ENCODE measurements at regions not wholly inside any gene's neighbourhood (a gene's known extent, or its start where the extent isn't known, plus 50 kb on each side); places are given as distances from the start of the nearest gene placed in this dataset.

- no peak for DNase-seq (ENCODE audit: low read depth in 3 of 3, low spot score in 2 of 3)
Observed at GRCh38 chr12:113630625-113631024, 159.0 kb upstream of the LHX5 start.

- DNase-seq (ENCODE audit: low read depth in 3 of 3, low spot score in 2 of 3) = no peak
Observed at GRCh38 chr12:113625499-113625898, 153.8 kb upstream of the LHX5 start.

- DNase-seq (ENCODE audit: low read depth in 3 of 3, low spot score in 2 of 3) = no peak
Observed at GRCh38 chr12:113622410-113622809, 150.7 kb upstream of the LHX5 start.

GRCh38 chr12:113620437-113620976, 148.8 kb upstream of the LHX5 start:
- no peak for DNase-seq (ENCODE audit: low read depth in 3 of 3, low spot score in 2 of 3)

- no peak for DNase-seq (ENCODE audit: low read depth in 3 of 3, low spot score in 2 of 3)
Observed at GRCh38 chr12:113619202-113619601, 147.5 kb upstream of the LHX5 start.

GRCh38 chr12:113613414-113613813, 141.7 kb upstream of the LHX5 start:
- no peak for DNase-seq (ENCODE audit: low read depth in 3 of 3, low spot score in 2 of 3)

- no peak for DNase-seq (ENCODE audit: low read depth in 3 of 3, low spot score in 2 of 3)
Observed at GRCh38 chr12:113612793-113613192, 141.1 kb upstream of the LHX5 start.

- DNase-seq (ENCODE audit: low read depth in 3 of 3, low spot score in 2 of 3) = no peak
Observed at GRCh38 chr12:113612076-113612728, 140.5 kb upstream of the LHX5 start.

GRCh38 chr12:113611652-113612051, 140.0 kb upstream of the LHX5 start:
- no peak for DNase-seq (ENCODE audit: low read depth in 3 of 3, low spot score in 2 of 3)

GRCh38 chr12:113610698-113611097, 139.0 kb upstream of the LHX5 start:
- DNase-seq (ENCODE audit: low read depth in 3 of 3, low spot score in 2 of 3) = no peak

- no peak for DNase-seq (ENCODE audit: low read depth in 3 of 3, low spot score in 2 of 3)
Observed at GRCh38 chr12:113609692-113610469, 138.2 kb upstream of the LHX5 start.

GRCh38 chr12:113604666-113605065, 133.0 kb upstream of the LHX5 start:
- DNase-seq (ENCODE audit: low read depth in 3 of 3, low spot score in 2 of 3) = no peak

GRCh38 chr12:113601656-113602263, 130.1 kb upstream of the LHX5 start:
- DNase-seq (ENCODE audit: low read depth in 3 of 3, low spot score in 2 of 3) = no peak

- DNase-seq (ENCODE audit: low read depth in 3 of 3, low spot score in 2 of 3) = no peak
Observed at GRCh38 chr12:113598815-113599406, 127.2 kb upstream of the LHX5 start.

- no peak for DNase-seq (ENCODE audit: low read depth in 3 of 3, low spot score in 2 of 3)
Observed at GRCh38 chr12:113594967-113595366, 123.3 kb upstream of the LHX5 start.

GRCh38 chr12:113591480-113591974, 119.9 kb upstream of the LHX5 start:
- DNase-seq (ENCODE audit: low read depth in 3 of 3, low spot score in 2 of 3) = no peak

- no peak for DNase-seq (ENCODE audit: low read depth in 3 of 3, low spot score in 2 of 3)
Observed at GRCh38 chr12:113589437-113589836, 117.8 kb upstream of the LHX5 start.

GRCh38 chr12:113587720-113588119, 116.0 kb upstream of the LHX5 start:
- DNase-seq (ENCODE audit: low read depth in 3 of 3, low spot score in 2 of 3) = no peak

- DNase-seq (ENCODE audit: low read depth in 3 of 3, low spot score in 2 of 3) = no peak
Observed at GRCh38 chr12:113586461-113586860, 114.8 kb upstream of the LHX5 start.

- DNase-seq (ENCODE audit: low read depth in 3 of 3, low spot score in 2 of 3) = no peak
Observed at GRCh38 chr12:113582521-113583218, 111.0 kb upstream of the LHX5 start.
